Endodermal cell (in vitro differentiated cells): ENCODE measurements at regions not wholly inside any gene's neighbourhood (a gene's known extent, or its start where the extent isn't known, plus 50 kb on each side); places are given as distances from the start of the nearest gene placed in this dataset.

Experiments
- DNase-seq: peaks from one replicate; pipeline ENCODE4 v3.0.0-alpha.2; 2017
- H3K27ac ChIP-seq: 2 replicates; pipeline ENCODE4 v1.5.1; 2013; ENCODE audit warnings: mild to moderate bottlenecking, low read depth, low read length, moderate library complexity
- H3K27me3 ChIP-seq: 2 replicates; pipeline ENCODE4 v1.6.1; 2013; ENCODE audit warnings: mild to moderate bottlenecking, low read length, moderate library complexity; ENCODE audit not compliant: insufficient read depth, control insufficient read depth, poor library complexity, severe bottlenecking
- H3K36me3 ChIP-seq: 2 replicates; pipeline ENCODE4 v1.7.0; 2013; ENCODE audit warnings: mild to moderate bottlenecking, low read length, moderate library complexity; ENCODE audit not compliant: control insufficient read depth, insufficient read depth
- H3K4me1 ChIP-seq: one replicate; pipeline ENCODE4 v1.7.0; 2013; ENCODE audit warnings: low read length; ENCODE audit not compliant: control insufficient read depth, insufficient read depth
- H3K4me3 ChIP-seq: 2 replicates; pipeline ENCODE4 v1.5.1; 2013; ENCODE audit warnings: mild to moderate bottlenecking, low read length, moderate library complexity
- H3K9ac ChIP-seq: 2 replicates; pipeline ENCODE4 v1.6.1; 2013; ENCODE audit warnings: mild to moderate bottlenecking, low read length, moderate library complexity; ENCODE audit not compliant: poor library complexity, severe bottlenecking; ENCODE audit errors: extremely low read depth
- H3K9me3 ChIP-seq: 2 replicates; pipeline ENCODE4 v1.6.1; 2013; ENCODE audit warnings: mild to moderate bottlenecking, low read length, moderate library complexity; ENCODE audit not compliant: control insufficient read depth
- H3K27ac Mint-ChIP-seq: 2 replicates; pipeline ENCODE4 v1.8.0; 2020; ENCODE audit warnings: mixed read lengths
- H3K27me3 Mint-ChIP-seq: 2 replicates; pipeline ENCODE4 v1.8.0; 2021; ENCODE audit warnings: mild to moderate bottlenecking, mixed read lengths; ENCODE audit not compliant: insufficient read depth
- H3K36me3 Mint-ChIP-seq: 2 replicates; pipeline ENCODE4 v1.8.0; 2020; ENCODE audit warnings: low read depth, mixed read lengths
- H3K4me1 Mint-ChIP-seq: 2 replicates; pipeline ENCODE4 v1.8.0; 2020; ENCODE audit warnings: mixed read lengths
- H3K4me3 Mint-ChIP-seq: 2 replicates; pipeline ENCODE4 v1.8.0; 2020; ENCODE audit warnings: mild to moderate bottlenecking, moderate library complexity, mixed read lengths
- H3K9me3 Mint-ChIP-seq: 2 replicates; pipeline ENCODE4 v1.8.0; 2020; ENCODE audit warnings: mild to moderate bottlenecking, mixed read lengths
- CTCF ChIP-seq: fragments of 200-600 bp; sonication (generic); conservative IDR thresholded peaks from 2 replicates; pipeline ENCODE4 v1.5.0; 2021; ENCODE audit warnings: antibody characterized with exemption, mild to moderate bottlenecking
- WGBS, 2 experiments: methylation state at CpG; one replicate each; pipeline versions ENCODE4 v1.1.5 to v1.1.7; 2013; ENCODE audit warnings: missing lambda C conversion rate in 2 of 2, mixed read lengths in 1 of 2; ENCODE audit not compliant: insufficient coverage in 1 of 2, insufficient read length in 1 of 2; 5-methylcytosine and 5-hydroxymethylcytosine counted together

- Mint-ChIP-seq H3K27ac (no peak overlapping the region), H3K4me1 (no peaks in the 10 kb centered on the region), H3K36me3 (no peaks in the 10 kb centered on the region), H3K4me3 (no peak overlapping the region), H3K27me3 (no peaks in the 10 kb centered on the region), H3K9me3 (peaks cover 11% of the 10 kb centered on the region)
- Histone ChIP-seq H3K36me3 (no peaks in the 10 kb centered on the region), H3K27me3 (no peaks in the 10 kb centered on the region), H3K9me3 (no peaks in the 10 kb centered on the region), H3K27ac (no peak overlapping the region), H3K9ac (no peak overlapping the region), H3K4me1 (no peaks in the 10 kb centered on the region), H3K4me3 (no peak overlapping the region)
- no peak for TF ChIP-seq CTCF
- 97% methylated on average over 2 of the region's 2 CpGs; no CpG with 5 or more reads in 1 of the 2 experiments for WGBS, 2 experiments
- DNase-seq: no peak
Observed at GRCh38 chr18:30298769-30299168, 743.8 kb downstream of the DSC3 start.

- no peak for DNase-seq
- Mint-ChIP-seq H3K27ac (no peak overlapping the region), H3K36me3 (no peaks in the 10 kb centered on the region), H3K4me3 (no peak overlapping the region), H3K27me3 (no peaks in the 10 kb centered on the region), H3K9me3 (no peaks in the 10 kb centered on the region), H3K4me1 (no peaks in the 10 kb centered on the region)
- WGBS, 2 experiments: 68% methylated on average over 5 of the region's 6 CpGs; no CpG with 5 or more reads in 1 of the 2 experiments
- Histone ChIP-seq H3K4me1 (no peaks in the 10 kb centered on the region), H3K27me3 (no peaks in the 10 kb centered on the region), H3K36me3 (no peaks in the 10 kb centered on the region), H3K9ac (no peak overlapping the region), H3K4me3 (no peak overlapping the region), H3K9me3 (no peaks in the 10 kb centered on the region), H3K27ac (no peak overlapping the region)
- no peak for TF ChIP-seq CTCF
Observed at GRCh38 chr18:30288662-30289414, 753.7 kb downstream of the DSC3 start.

- H3K9ac ChIP-seq: no peak overlapping the region
- H3K9me3 ChIP-seq: no peaks in the 10 kb centered on the region
- no peaks in the 10 kb centered on the region for H3K36me3 ChIP-seq
- no peak overlapping the region for H3K27ac Mint-ChIP-seq
- H3K4me1 ChIP-seq: no peaks in the 10 kb centered on the region
- peaks cover 2% of the 10 kb centered on the region for H3K4me1 Mint-ChIP-seq
- no peaks in the 10 kb centered on the region for H3K9me3 Mint-ChIP-seq
- no peaks in the 10 kb centered on the region for H3K27me3 ChIP-seq
- peak; percentile 87 for TF ChIP-seq CTCF
- H3K4me3 Mint-ChIP-seq: no peak overlapping the region
- no peak overlapping the region for H3K27ac ChIP-seq
- DNase-seq: peak; percentile 52
- no peak overlapping the region for H3K4me3 ChIP-seq
- H3K36me3 Mint-ChIP-seq: no peaks in the 10 kb centered on the region
- no peaks in the 10 kb centered on the region for H3K27me3 Mint-ChIP-seq
- 50% methylated on average over 4 of the region's 5 CpGs; no CpG with 5 or more reads in 1 of the 2 experiments for WGBS, 2 experiments
Observed at GRCh38 chr18:30280861-30281470, 761.6 kb downstream of the DSC3 start.
